ENCODE measurements at regions not wholly inside any gene's neighbourhood (a gene's known extent, or its start where the extent isn't known, plus 50 kb on each side); places are given as distances from the start of the nearest gene placed in this dataset.
A peak's percentile ranks its signal among the peaks of the same experiment; 100 is the strongest.

- no peak overlapping the region for H4K8ac ChIP-seq (ENCODE audit: low read depth, low read length)
- H3K4me3 ChIP-seq (ENCODE audit: low read length): no peak overlapping the region
- H3K4me2 ChIP-seq (ENCODE audit: low read length): no peak overlapping the region
- no peak overlapping the region for H3K18ac ChIP-seq (ENCODE audit: low read length)
- no peak overlapping the region for H2BK15ac ChIP-seq (replicated peaks; ENCODE audit: low read depth)
- no CpG with 5 or more reads among the region's 11 CpGs for WGBS (ENCODE audit: extremely low coverage, insufficient coverage, low lambda C conversion rate)
- no peaks in the 10 kb centered on the region for H3K4me1 ChIP-seq (ENCODE audit: control insufficient read depth, low read depth, low read length)
- no peaks in the 10 kb centered on the region for H3K36me3 ChIP-seq (ENCODE audit: control insufficient read depth, insufficient read depth, low read length)
- no peaks in the 10 kb centered on the region for H3K79me1 ChIP-seq (ENCODE audit: low read length)
- H4K5ac ChIP-seq (ENCODE audit: low read length): no peak overlapping the region
- no peak overlapping the region for H3K4ac ChIP-seq (ENCODE audit: low read depth, low read length)
- no peaks in the 10 kb centered on the region for H3K27me3 ChIP-seq (ENCODE audit: insufficient read depth, low read length, poor library complexity)
- H3K79me2 ChIP-seq (ENCODE audit: control insufficient read depth, insufficient read depth, low read length): no peaks in the 10 kb centered on the region
- no peak overlapping the region for H3K9ac ChIP-seq (ENCODE audit: low read length)
- H3K56ac ChIP-seq (ENCODE audit: low read length): no peak overlapping the region
- H3K27ac ChIP-seq (ENCODE audit: low read depth, low read length): no peak overlapping the region
- no peak overlapping the region for H3K23ac ChIP-seq (ENCODE audit: low read length)
- no peak overlapping the region for H2BK120ac ChIP-seq (ENCODE audit: low read depth, low read length)
- H2BK5ac ChIP-seq (ENCODE audit: low read length): no peak overlapping the region
- no peak overlapping the region for H2AK5ac ChIP-seq (ENCODE audit: low read length)
- DNase-seq: no peak
These were observed 832.9 kb upstream of the NR2F2 start for GRCh38 chr15:95497634-95498033.

DNA sequence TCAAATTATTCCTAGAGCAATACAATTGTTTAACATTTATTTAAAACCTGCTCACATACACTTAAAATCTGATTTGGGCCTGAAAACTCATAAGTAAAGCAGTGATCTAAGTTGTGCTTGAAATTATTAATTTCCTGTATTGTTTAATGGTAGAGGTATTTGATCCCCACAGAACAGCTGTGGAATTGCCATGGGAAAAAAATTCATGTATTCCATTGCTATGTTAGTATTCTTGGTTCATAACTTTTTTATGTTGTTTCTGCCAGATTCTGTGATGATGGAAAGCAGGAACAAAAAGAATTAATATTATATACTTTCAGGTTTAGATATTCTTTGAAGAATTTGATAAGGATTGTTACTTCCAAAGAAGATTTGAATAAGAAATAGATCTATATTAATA lies 831.5 kb upstream of the NR2F2 start:
- Histone ChIP-seq H3K79me2 (ENCODE audit: control insufficient read depth, insufficient read depth, low read length) (no peaks in the 10 kb centered on the region), H3K4ac (ENCODE audit: low read depth, low read length) (no peak overlapping the region), H3K56ac (ENCODE audit: low read length) (no peak overlapping the region), H3K27ac (ENCODE audit: low read depth, low read length) (no peak overlapping the region), H3K23ac (ENCODE audit: low read length) (no peak overlapping the region), H3K79me1 (ENCODE audit: low read length) (no peaks in the 10 kb centered on the region), H4K5ac (ENCODE audit: low read length) (no peak overlapping the region), H3K4me2 (ENCODE audit: low read length) (no peak overlapping the region), H3K4me1 (ENCODE audit: control insufficient read depth, low read depth, low read length) (no peaks in the 10 kb centered on the region), H2BK15ac (replicated peaks; ENCODE audit: low read depth) (no peak overlapping the region), H2BK120ac (ENCODE audit: low read depth, low read length) (no peak overlapping the region), H2AK5ac (ENCODE audit: low read length) (no peak overlapping the region), H2BK5ac (ENCODE audit: low read length) (no peak overlapping the region), H3K9ac (ENCODE audit: low read length) (no peak overlapping the region), H4K8ac (ENCODE audit: low read depth, low read length) (no peak overlapping the region), H3K27me3 (ENCODE audit: insufficient read depth, low read length, poor library complexity) (no peaks in the 10 kb centered on the region), H3K36me3 (ENCODE audit: control insufficient read depth, insufficient read depth, low read length) (no peaks in the 10 kb centered on the region), H3K4me3 (ENCODE audit: low read length) (no peak overlapping the region), H3K18ac (ENCODE audit: low read length) (no peak overlapping the region)
- DNase-seq: no peak

- H2AK5ac ChIP-seq (ENCODE audit: low read length): no peak overlapping the region
- H3K4me2 ChIP-seq (ENCODE audit: low read length): no peak overlapping the region
- H4K5ac ChIP-seq (ENCODE audit: low read length): no peak overlapping the region
- H3K27ac ChIP-seq (ENCODE audit: low read depth, low read length): no peak overlapping the region
- H3K79me1 ChIP-seq (ENCODE audit: low read length): no peaks in the 10 kb centered on the region
- H4K8ac ChIP-seq (ENCODE audit: low read depth, low read length): peak overlapping the region; percentile 39
- no peak overlapping the region for H3K9ac ChIP-seq (ENCODE audit: low read length)
- H3K18ac ChIP-seq (ENCODE audit: low read length): no peak overlapping the region
- DNase-seq: no peak
- H3K27me3 ChIP-seq (ENCODE audit: insufficient read depth, low read length, poor library complexity): no peaks in the 10 kb centered on the region
- WGBS (ENCODE audit: extremely low coverage, insufficient coverage, low lambda C conversion rate): no CpG with 5 or more reads among the region's 3 CpGs
- H2BK120ac ChIP-seq (ENCODE audit: low read depth, low read length): no peak overlapping the region
- no peaks in the 10 kb centered on the region for H3K4me1 ChIP-seq (ENCODE audit: control insufficient read depth, low read depth, low read length)
- no peak overlapping the region for H3K23ac ChIP-seq (ENCODE audit: low read length)
- H3K4me3 ChIP-seq (ENCODE audit: low read length): no peak overlapping the region
- H2BK15ac ChIP-seq (replicated peaks; ENCODE audit: low read depth): no peak overlapping the region
- H3K79me2 ChIP-seq (ENCODE audit: control insufficient read depth, insufficient read depth, low read length): no peaks in the 10 kb centered on the region
- H3K56ac ChIP-seq (ENCODE audit: low read length): no peak overlapping the region
- no peak overlapping the region for H3K4ac ChIP-seq (ENCODE audit: low read depth, low read length)
- no peak overlapping the region for H2BK5ac ChIP-seq (ENCODE audit: low read length)
- no peaks in the 10 kb centered on the region for H3K36me3 ChIP-seq (ENCODE audit: control insufficient read depth, insufficient read depth, low read length)
These were observed 831.1 kb upstream of the NR2F2 start for GRCh38 chr15:95499397-95499796.

DNA sequence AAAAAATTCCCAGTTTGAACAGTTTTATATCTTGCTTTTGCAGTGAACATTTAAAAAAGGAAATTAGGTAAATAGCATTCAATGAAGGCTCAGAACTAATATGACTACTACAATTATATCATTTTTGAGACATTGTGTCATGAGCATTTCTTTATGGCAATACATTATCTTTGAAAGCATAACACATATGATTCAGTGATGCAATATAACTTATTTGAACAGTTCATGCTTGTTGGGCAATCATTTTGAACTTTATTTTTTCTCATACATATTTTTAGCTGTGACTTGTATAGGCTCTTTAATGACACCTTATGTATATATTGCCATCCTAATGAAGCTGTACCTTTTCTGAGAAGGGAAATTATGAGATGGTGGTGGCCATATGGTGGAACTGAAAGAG lies 828.6 kb upstream of the NR2F2 start:
- H3K27ac ChIP-seq (ENCODE audit: low read depth, low read length): no peak overlapping the region
- no peak overlapping the region for H3K4me2 ChIP-seq (ENCODE audit: low read length)
- no peak overlapping the region for H2BK15ac ChIP-seq (replicated peaks; ENCODE audit: low read depth)
- H3K23ac ChIP-seq (ENCODE audit: low read length): no peak overlapping the region
- H3K79me2 ChIP-seq (ENCODE audit: control insufficient read depth, insufficient read depth, low read length): no peaks in the 10 kb centered on the region
- no peak overlapping the region for H3K56ac ChIP-seq (ENCODE audit: low read length)
- H3K4me1 ChIP-seq (ENCODE audit: control insufficient read depth, low read depth, low read length): no peaks in the 10 kb centered on the region
- no peaks in the 10 kb centered on the region for H3K36me3 ChIP-seq (ENCODE audit: control insufficient read depth, insufficient read depth, low read length)
- H2AK5ac ChIP-seq (ENCODE audit: low read length): no peak overlapping the region
- no peak overlapping the region for H2BK120ac ChIP-seq (ENCODE audit: low read depth, low read length)
- no peaks in the 10 kb centered on the region for H3K79me1 ChIP-seq (ENCODE audit: low read length)
- no peak overlapping the region for H3K18ac ChIP-seq (ENCODE audit: low read length)
- H3K9ac ChIP-seq (ENCODE audit: low read length): no peak overlapping the region
- no peak for DNase-seq
- H3K4ac ChIP-seq (ENCODE audit: low read depth, low read length): no peak overlapping the region
- no peaks in the 10 kb centered on the region for H3K27me3 ChIP-seq (ENCODE audit: insufficient read depth, low read length, poor library complexity)
- no peak overlapping the region for H4K8ac ChIP-seq (ENCODE audit: low read depth, low read length)
- no peak overlapping the region for H2BK5ac ChIP-seq (ENCODE audit: low read length)
- H4K5ac ChIP-seq (ENCODE audit: low read length): no peak overlapping the region
- H3K4me3 ChIP-seq (ENCODE audit: low read length): no peak overlapping the region

DNA sequence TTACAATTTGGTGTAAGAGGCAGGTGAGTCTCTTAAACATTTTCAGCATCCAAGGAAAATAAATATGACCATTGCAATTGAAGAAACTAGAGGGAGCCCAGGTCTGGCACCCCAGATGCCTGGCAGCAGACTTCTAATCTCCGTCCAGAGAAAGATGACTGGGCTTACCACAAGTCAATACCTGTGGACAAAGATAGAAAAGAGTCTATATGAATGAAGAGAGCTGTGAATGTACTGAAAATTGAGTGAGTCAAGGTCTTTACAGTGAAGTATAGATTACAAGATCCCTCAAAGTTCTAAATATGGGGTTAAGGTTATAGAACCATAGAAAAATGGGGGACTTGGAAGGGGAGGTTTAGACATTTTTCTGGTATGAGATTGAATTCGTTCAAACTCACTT lies 827.4 kb upstream of the NR2F2 start:
- H3K36me3 ChIP-seq (ENCODE audit: control insufficient read depth, insufficient read depth, low read length): no peaks in the 10 kb centered on the region
- H3K4me1 ChIP-seq (ENCODE audit: control insufficient read depth, low read depth, low read length): no peaks in the 10 kb centered on the region
- no peaks in the 10 kb centered on the region for H3K79me1 ChIP-seq (ENCODE audit: low read length)
- no peak overlapping the region for H3K4ac ChIP-seq (ENCODE audit: low read depth, low read length)
- no peak for DNase-seq
- H3K4me3 ChIP-seq (ENCODE audit: low read length): no peak overlapping the region
- H2BK120ac ChIP-seq (ENCODE audit: low read depth, low read length): no peak overlapping the region
- no peak overlapping the region for H2BK5ac ChIP-seq (ENCODE audit: low read length)
- no peak overlapping the region for H3K9ac ChIP-seq (ENCODE audit: low read length)
- no peak overlapping the region for H4K5ac ChIP-seq (ENCODE audit: low read length)
- H3K4me2 ChIP-seq (ENCODE audit: low read length): no peak overlapping the region
- no peak overlapping the region for H3K23ac ChIP-seq (ENCODE audit: low read length)
- WGBS (ENCODE audit: extremely low coverage, insufficient coverage, low lambda C conversion rate): no CpG with 5 or more reads among the region's 2 CpGs
- H3K27me3 ChIP-seq (ENCODE audit: insufficient read depth, low read length, poor library complexity): no peaks in the 10 kb centered on the region
- no peak overlapping the region for H3K18ac ChIP-seq (ENCODE audit: low read length)
- no peak overlapping the region for H3K56ac ChIP-seq (ENCODE audit: low read length)
- no peak overlapping the region for H2BK15ac ChIP-seq (replicated peaks; ENCODE audit: low read depth)
- H3K79me2 ChIP-seq (ENCODE audit: control insufficient read depth, insufficient read depth, low read length): no peaks in the 10 kb centered on the region
- no peak overlapping the region for H3K27ac ChIP-seq (ENCODE audit: low read depth, low read length)
- H4K8ac ChIP-seq (ENCODE audit: low read depth, low read length): no peak overlapping the region
- no peak overlapping the region for H2AK5ac ChIP-seq (ENCODE audit: low read length)

GRCh38 chr15:95503640-95504225 lies 826.8 kb upstream of the NR2F2 start:
- Histone ChIP-seq H4K8ac (ENCODE audit: low read depth, low read length) (no peak overlapping the region), H3K27ac (ENCODE audit: low read depth, low read length) (no peak overlapping the region), H3K23ac (ENCODE audit: low read length) (no peak overlapping the region), H3K4me1 (ENCODE audit: control insufficient read depth, low read depth, low read length) (no peaks in the 10 kb centered on the region), H3K79me1 (ENCODE audit: low read length) (no peaks in the 10 kb centered on the region), H3K56ac (ENCODE audit: low read length) (no peak overlapping the region), H2BK5ac (ENCODE audit: low read length) (no peak overlapping the region), H3K4me2 (ENCODE audit: low read length) (no peak overlapping the region), H2BK120ac (ENCODE audit: low read depth, low read length) (no peak overlapping the region), H3K4me3 (ENCODE audit: low read length) (no peak overlapping the region), H3K4ac (ENCODE audit: low read depth, low read length) (no peak overlapping the region), H3K36me3 (ENCODE audit: control insufficient read depth, insufficient read depth, low read length) (no peaks in the 10 kb centered on the region), H3K79me2 (ENCODE audit: control insufficient read depth, insufficient read depth, low read length) (no peaks in the 10 kb centered on the region), H2AK5ac (ENCODE audit: low read length) (no peak overlapping the region), H4K5ac (ENCODE audit: low read length) (no peak overlapping the region), H3K27me3 (ENCODE audit: insufficient read depth, low read length, poor library complexity) (no peaks in the 10 kb centered on the region), H2BK15ac (replicated peaks; ENCODE audit: low read depth) (no peak overlapping the region), H3K9ac (ENCODE audit: low read length) (no peak overlapping the region), H3K18ac (ENCODE audit: low read length) (no peak overlapping the region)
- WGBS (ENCODE audit: extremely low coverage, insufficient coverage, low lambda C conversion rate): no CpG with 5 or more reads among the region's 3 CpGs
- no peak for DNase-seq
